IMR-90 (cell line): ENCODE measurements at regions not wholly inside any gene's neighbourhood (a gene's known extent, or its start where the extent isn't known, plus 50 kb on each side); places are given as distances from the start of the nearest gene placed in this dataset.

Source experiments
- ATAC-seq: fragments of 200-7000 bp; cut with Tn5 transposase; 2 replicates; pipeline ENCODE4 v1.9.1; 2020; ENCODE audit warnings: low read depth, mild to moderate bottlenecking, moderate library complexity
- BruUV-seq: library from RNA; stranded (reverse); fragments of 400-500 nt; replicated peaks from 2 replicates; lab custom pipeline; 2021; lab: Mats Ljungman, UMichigan
- CTCF ChIA-PET: fragments of 300-600 bp; formaldehyde crosslinking; extraction: SDS; loops from one replicate; lab custom pipeline; 2021; ENCODE audit warnings: antibody characterized with exemption; lab: Yijun Ruan, JAX
- POLR2A ChIA-PET: fragments of 300-600 bp; sonication (Branson Sonifier 250); formaldehyde crosslinking; loops from one replicate; lab custom pipeline; 2022; ENCODE audit warnings: antibody characterized with exemption; ENCODE audit not compliant: unreplicated experiment; lab: Charles Lee
- DNase-seq: peaks from one replicate; pipeline ENCODE4 v3.0.0; 2013
- H2AFZ ChIP-seq: replicated peaks from 2 replicates; pipeline ENCODE3; 2013; ENCODE audit warnings: low read length, mild to moderate bottlenecking; ENCODE audit not compliant: poor library complexity
- H2AK5ac ChIP-seq: 2 replicates; pipeline ENCODE4 v1.6.1; 2013; ENCODE audit warnings: low read depth, low read length, inconsistent platforms
- H2AK9ac ChIP-seq: replicated peaks from 2 replicates; pipeline ENCODE3; 2013; ENCODE audit warnings: mild to moderate bottlenecking, low read depth, low read length, moderate library complexity; ENCODE audit not compliant: poor library complexity
- H2BK120ac ChIP-seq: 2 replicates; pipeline ENCODE4 v1.6.1; 2013; ENCODE audit warnings: low read depth, low read length, inconsistent platforms
- H2BK15ac ChIP-seq: 3 replicates; pipeline ENCODE4 v1.6.1; 2013; ENCODE audit warnings: low read depth, low read length, inconsistent platforms
- H2BK20ac ChIP-seq: 2 replicates; pipeline ENCODE4 v1.6.1; 2013; ENCODE audit warnings: low read depth, mild to moderate bottlenecking, inconsistent platforms, low read length, moderate library complexity
- H2BK5ac ChIP-seq: 2 replicates; pipeline ENCODE4 v1.6.1; 2013; ENCODE audit warnings: mild to moderate bottlenecking, low read depth, low read length, inconsistent platforms; ENCODE audit not compliant: poor library complexity, severe bottlenecking
- H3K14ac ChIP-seq: replicated peaks from 2 replicates; pipeline ENCODE4 v1.6.1; 2013; ENCODE audit warnings: low read depth, low read length, inconsistent platforms
- H3K18ac ChIP-seq: 2 replicates; pipeline ENCODE4 v1.6.1; 2013; ENCODE audit warnings: low read depth, low read length, control low read depth
- H3K23ac ChIP-seq: 2 replicates; pipeline ENCODE4 v1.6.1; 2013; ENCODE audit warnings: low read depth, low read length, inconsistent platforms
- H3K27ac ChIP-seq: 2 replicates; pipeline ENCODE4 v1.5.1; 2013; ENCODE audit warnings: mild to moderate bottlenecking, control low read depth, low read length; ENCODE audit not compliant: insufficient read depth
- H3K27me3 ChIP-seq: 2 replicates; pipeline ENCODE4 v1.6.1; 2013; ENCODE audit warnings: low read length; ENCODE audit not compliant: control insufficient read depth, insufficient read depth
- H3K36me3 ChIP-seq: 2 replicates; pipeline ENCODE4 v1.6.1; 2013; ENCODE audit warnings: low read length, mixed read lengths; ENCODE audit not compliant: control insufficient read depth, insufficient read depth
- H3K4ac ChIP-seq: 2 replicates; pipeline ENCODE4 v1.6.1; 2013; ENCODE audit warnings: low read depth, low read length, inconsistent platforms
- H3K4me1 ChIP-seq: 2 replicates; pipeline ENCODE4 v1.6.1; 2013; ENCODE audit warnings: low read length, mixed read lengths; ENCODE audit not compliant: control insufficient read depth, insufficient read depth
- H3K4me2 ChIP-seq: 2 replicates; pipeline ENCODE4 v1.6.1; 2013; ENCODE audit warnings: low read depth, mild to moderate bottlenecking, control low read depth, low read length, moderate library complexity
- H3K4me3 ChIP-seq: 2 replicates; pipeline ENCODE4 v1.5.1; 2013; ENCODE audit warnings: low read depth, mild to moderate bottlenecking, control low read depth, low read length, moderate library complexity; ENCODE audit not compliant: insufficient read depth
- H3K56ac ChIP-seq: 2 replicates; pipeline ENCODE4 v1.6.1; 2013; ENCODE audit warnings: low read length, inconsistent platforms; ENCODE audit not compliant: insufficient read depth; ENCODE audit errors: extremely low read depth
- H3K79me1 ChIP-seq, 2 experiments: 2 replicates each; pipeline ENCODE4 v1.6.1; 2013; ENCODE audit warnings: low read length in 2 of 2, inconsistent platforms in 1 of 2, low read depth in 1 of 2
- H3K9ac ChIP-seq: 2 replicates; pipeline ENCODE4 v1.6.1; 2013; ENCODE audit warnings: low read depth, low read length, control low read depth
- H3K9me1 ChIP-seq: 2 replicates; pipeline ENCODE4 v1.6.1; 2013; ENCODE audit warnings: low read length, inconsistent platforms; ENCODE audit not compliant: insufficient read depth
- H3K9me3 ChIP-seq: 2 replicates; pipeline ENCODE4 v1.6.1; 2013; ENCODE audit warnings: low read length; ENCODE audit not compliant: control insufficient read depth, insufficient read depth
- H4K20me1 ChIP-seq: 2 replicates; pipeline ENCODE4 v1.6.1; 2013; ENCODE audit warnings: low read length, inconsistent platforms; ENCODE audit not compliant: insufficient read depth
- H4K5ac ChIP-seq: 2 replicates; pipeline ENCODE4 v1.6.1; 2013; ENCODE audit warnings: mild to moderate bottlenecking, low read depth, low read length, control low read depth
- H4K8ac ChIP-seq, 2 experiments: 2 replicates each; pipeline ENCODE4 v1.6.1; 2013; ENCODE audit warnings: low read depth in 2 of 2, low read length in 2 of 2, control low read depth in 1 of 2, inconsistent platforms in 1 of 2
- H4K91ac ChIP-seq: 2 replicates; pipeline ENCODE4 v1.6.1; 2013; ENCODE audit warnings: low read depth, low read length, inconsistent platforms; ENCODE audit not compliant: insufficient read depth
- CHD1 ChIP-seq: IDR thresholded peaks from 2 replicates; pipeline ENCODE4 v1.6.1; 2012; ENCODE audit warnings: low read depth, low read length, improper control_type of control experiment
- NFE2L2 ChIP-seq: fragments of 150-350 bp; IDR thresholded peaks from 2 replicates; pipeline ENCODE4 v1.6.1; 2016; ENCODE audit warnings: low read depth, mild to moderate bottlenecking, low read length
- WGBS, 2 experiments: methylation state at CpG; one replicate each; pipeline versions ENCODE4 v1.1.5 to v1.1.7; 2013; ENCODE audit warnings: missing lambda C conversion rate in 2 of 2; ENCODE audit not compliant: insufficient read length in 1 of 2; ENCODE audit errors: extremely low coverage in 2 of 2; 5-methylcytosine and 5-hydroxymethylcytosine counted together
- dilution Hi-C: fragments of 300-500 bp; cut with HindIII; formaldehyde crosslinking; loops from one replicate; pipeline ENCODE4 v1.14.3; 2018; ENCODE audit warnings: low sequenced_read_pairs; ENCODE audit not compliant: unreplicated experiment
- in situ Hi-C: fragments of 300-500 bp; cut with MboI; formaldehyde crosslinking; loops from 3 replicates; pipeline ENCODE4 v1.14.3; 2019; ENCODE audit warnings: low sequenced_read_pairs, inconsistent platforms, mixed read lengths
- intact Hi-C: fragments of 100-400 bp; cut with micrococcal nuclease; formaldehyde crosslinking; loops from 2 replicates; pipeline ENCODE4 v1.10.0; 2022

GRCh38 chr5:12125895-12126294 is 221.6 kb upstream of the CTNND2 start:
- H3K14ac ChIP-seq = no peak overlapping the region
- H3K4me3 ChIP-seq = no peak overlapping the region
- no peak overlapping the region for H3K56ac ChIP-seq
- H3K9ac ChIP-seq = no peak overlapping the region
- H3K9me1 ChIP-seq = no peaks in the 10 kb centered on the region
- H2BK20ac ChIP-seq = no peak overlapping the region
- no peak overlapping the region for H2AK9ac ChIP-seq
- dilution Hi-C loops = no loop called here
- H3K18ac ChIP-seq = no peak overlapping the region
- no peak overlapping the region for H2AFZ ChIP-seq
- TF ChIP-seq NFE2L2 (no peak), CHD1 (no peak)
- no peak overlapping the region for H2BK120ac ChIP-seq
- no peaks in the 10 kb centered on the region for H3K27me3 ChIP-seq
- intact Hi-C loops = no loop called here
- DNase-seq (no peak), ATAC-seq (no peak)
- no peaks in the 10 kb centered on the region for H3K36me3 ChIP-seq
- no peaks in the 10 kb centered on the region for H3K79me1 ChIP-seq
- no TSS peak for BruUV-seq
- no peak overlapping the region for H3K27ac ChIP-seq
- H3K23ac ChIP-seq = no peak overlapping the region
- no peak overlapping the region for H4K91ac ChIP-seq
- ChIA-PET CTCF (no interaction called here), POLR2A (no interaction called here)
- H3K4ac ChIP-seq = no peak overlapping the region
- no peaks in the 10 kb centered on the region for H4K20me1 ChIP-seq
- H2BK15ac ChIP-seq = no peak overlapping the region
- peaks cover 4% of the 10 kb centered on the region; the same call in 1 of the 2 replicates for H3K9me3 ChIP-seq
- H2AK5ac ChIP-seq = no peak overlapping the region
- H4K8ac ChIP-seq = no peak overlapping the region
- no peak overlapping the region for H2BK5ac ChIP-seq
- H4K5ac ChIP-seq = no peak overlapping the region
- H3K4me2 ChIP-seq = no peak overlapping the region
- no CpG with 5 or more reads among the region's 7 CpGs for WGBS, 2 experiments
- in situ Hi-C loops = no loop called here
- H3K4me1 ChIP-seq = no peaks in the 10 kb centered on the region
